Inflammatory macrophage (primary cell): ENCODE measurements at regions not wholly inside any gene's neighbourhood (a gene's known extent, or its start where the extent isn't known, plus 50 kb on each side); places are given as distances from the start of the nearest gene placed in this dataset.

Source experiments
- DNase-seq, 2 donors: peaks; one replicate each; pipeline ENCODE4 v3.0.0-alpha.2; 2020 to 2022

GRCh38 chr1:82722608-82723007, 921.9 kb downstream of the ADGRL2 start:
- no peak for DNase-seq

GRCh38 chr1:82721702-82722101, 921.0 kb downstream of the ADGRL2 start:
- no peak for DNase-seq

DNA sequence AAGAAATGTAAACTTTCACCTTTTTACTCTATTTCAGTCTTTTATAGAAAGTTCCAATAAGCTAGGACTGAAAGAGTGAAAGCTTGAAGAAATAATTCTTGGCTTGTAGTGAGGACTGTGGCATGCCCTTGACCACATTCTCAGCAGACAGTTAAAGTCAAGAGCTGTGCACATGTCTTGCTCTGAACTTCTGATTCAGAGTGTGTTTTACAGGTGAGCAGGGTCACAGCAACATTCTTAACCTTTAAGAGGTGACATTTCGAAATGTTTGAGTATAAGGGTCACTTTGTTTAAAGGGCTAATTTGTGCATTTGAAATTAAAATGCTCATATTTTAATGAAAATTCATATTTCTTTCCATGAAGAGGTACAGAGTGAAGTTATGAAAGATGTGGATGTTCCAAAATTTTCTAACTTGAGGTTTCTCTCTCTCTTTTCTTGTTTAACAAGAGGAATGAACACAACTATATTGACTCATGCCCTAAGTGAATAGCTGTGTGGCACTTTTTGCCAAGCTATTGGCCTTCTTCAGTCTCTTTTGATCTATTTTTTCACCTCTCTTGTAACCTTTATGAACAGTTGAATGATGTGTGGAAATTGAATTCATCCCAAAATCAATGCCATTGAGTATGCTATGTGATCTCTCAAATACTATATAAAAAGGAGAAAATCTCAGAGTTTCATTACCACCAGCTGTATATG, 918.1 kb downstream of the ADGRL2 start:
- DNase-seq, result no peak

DNA sequence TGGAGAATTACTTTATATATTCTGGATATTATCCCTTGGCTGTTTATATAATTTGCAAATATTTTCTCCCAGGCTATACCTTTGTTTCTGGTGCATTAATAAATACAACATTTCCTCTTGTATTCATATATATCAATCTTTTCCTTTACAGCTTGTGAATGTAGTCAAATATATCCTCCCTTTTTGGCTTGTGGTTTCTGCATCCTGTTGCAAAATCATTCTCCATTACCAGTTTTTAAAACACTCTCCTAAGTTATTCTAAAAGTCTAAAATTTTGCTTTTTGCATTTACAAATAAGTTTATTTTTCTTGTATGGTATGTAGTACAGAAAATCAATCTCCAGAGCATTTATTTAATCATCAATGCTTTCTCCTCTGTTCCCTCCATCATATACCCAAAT, 909.4 kb downstream of the ADGRL2 start:
- DNase-seq, result no peak

GRCh38 chr1:82707681-82708080, 906.9 kb downstream of the ADGRL2 start:
- no peak for DNase-seq

DNA sequence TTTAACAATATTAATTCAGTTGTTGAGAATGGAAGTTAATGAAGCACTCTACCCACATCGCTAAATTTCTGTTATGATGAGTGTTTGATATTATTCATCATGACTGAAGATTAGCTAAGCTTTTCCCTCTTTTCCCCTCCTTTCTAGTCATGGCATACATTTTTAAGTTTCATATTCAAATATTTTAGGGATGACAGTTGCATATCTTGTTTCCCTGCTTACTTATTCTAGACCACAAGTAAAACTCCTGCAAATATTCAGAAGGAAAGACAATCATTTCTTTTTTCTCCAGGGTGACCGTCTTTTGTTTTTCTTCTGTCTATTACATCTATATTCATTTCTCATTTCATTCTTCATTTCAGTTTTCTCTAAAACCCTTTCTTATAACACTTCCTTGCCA, 906.0 kb downstream of the ADGRL2 start:
- no peak for DNase-seq

- no peak for DNase-seq
Observed at GRCh38 chr1:82704966-82705365, 904.2 kb downstream of the ADGRL2 start.

GRCh38 chr1:82704393-82704792, 903.7 kb downstream of the ADGRL2 start:
- DNase-seq, result no peak

GRCh38 chr1:82703951-82704350, 903.2 kb downstream of the ADGRL2 start:
- no peak for DNase-seq

DNA sequence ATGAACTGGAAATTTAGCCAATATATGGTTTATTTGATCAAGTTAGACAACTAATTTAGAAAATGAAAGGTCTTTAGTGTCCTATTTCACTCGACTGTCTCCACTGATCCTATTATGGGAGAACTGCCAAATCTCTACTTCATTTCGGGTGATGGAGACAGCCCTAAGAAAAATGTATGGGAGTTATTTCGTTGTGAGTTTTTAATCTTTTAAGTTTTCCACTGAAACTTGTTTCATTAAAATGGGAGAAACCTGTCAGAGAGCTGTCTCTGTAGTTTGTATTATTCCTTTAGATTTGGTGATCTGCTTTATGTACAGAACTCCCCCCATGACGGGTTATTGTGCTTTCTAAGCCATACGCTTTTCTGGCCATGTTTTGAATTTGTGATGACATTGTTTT, 899.7 kb downstream of the ADGRL2 start:
- DNase-seq, result no peak

DNA sequence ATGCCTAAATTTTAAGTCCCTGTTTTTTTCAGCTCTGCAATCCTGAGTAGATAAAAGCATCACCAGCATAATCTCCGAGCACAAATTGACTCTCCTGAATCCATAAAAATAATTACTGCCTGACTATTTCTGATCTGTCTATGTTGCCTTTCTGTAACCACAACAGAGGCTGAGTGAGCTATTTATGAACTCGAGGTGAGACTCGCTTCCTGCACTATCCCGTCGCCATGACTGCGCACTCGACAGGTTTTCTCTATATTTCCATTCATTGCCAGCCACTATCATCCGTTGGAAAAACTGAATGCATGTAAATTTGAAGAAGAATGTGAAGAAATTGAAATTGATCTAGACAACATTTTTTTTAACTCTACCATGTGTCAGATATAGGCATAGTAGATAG, 897.2 kb downstream of the ADGRL2 start:
- DNase-seq, result no peak

- no peak for DNase-seq
Observed at GRCh38 chr1:82695443-82695842, 894.7 kb downstream of the ADGRL2 start.

DNA sequence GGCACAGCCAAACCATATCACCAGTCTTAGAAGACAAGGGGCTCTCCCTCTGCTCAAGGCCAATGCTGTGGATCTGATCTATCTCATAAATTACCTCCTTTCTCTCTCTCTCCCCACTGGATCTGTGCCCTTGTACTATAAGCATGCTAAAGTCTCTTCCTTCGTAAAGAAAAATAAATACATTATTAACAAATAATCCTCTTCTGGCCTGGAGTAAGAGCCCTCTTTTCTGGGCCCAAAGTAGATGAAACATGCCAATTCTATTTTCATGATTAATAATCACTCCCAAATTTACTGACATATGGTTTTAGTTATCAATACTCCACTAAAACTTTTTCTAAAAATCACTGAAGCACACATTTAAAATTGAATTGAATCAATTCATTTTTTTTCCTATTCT, 889.7 kb downstream of the ADGRL2 start:
- DNase-seq, result no peak

- DNase-seq, result no peak
Observed at GRCh38 chr1:82689217-82689616, 888.5 kb downstream of the ADGRL2 start.

GRCh38 chr1:82686774-82687173, 886.0 kb downstream of the ADGRL2 start:
- no peak for DNase-seq

DNA sequence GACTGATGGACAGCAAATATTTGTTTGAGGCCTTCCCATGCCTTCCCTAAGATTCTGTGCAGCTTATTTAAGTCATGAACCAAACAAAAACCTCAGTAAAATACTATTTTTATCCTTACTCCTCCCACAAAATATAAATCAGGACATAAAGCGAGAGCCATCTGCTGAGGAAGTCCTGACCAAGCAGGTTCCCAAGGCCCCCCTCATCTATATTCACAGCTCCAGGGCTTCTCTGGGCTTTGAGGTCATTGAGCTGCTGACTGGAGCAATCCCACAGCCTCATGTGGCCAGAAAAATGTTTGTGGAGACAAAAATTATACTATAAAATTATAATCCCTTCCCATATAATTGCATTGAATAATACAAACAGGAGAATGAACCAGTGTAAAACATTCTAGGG, 846.2 kb downstream of the ADGRL2 start:
- DNase-seq, result no peak

- DNase-seq, result no peak
Observed at GRCh38 chr1:82646336-82646735, 845.6 kb downstream of the ADGRL2 start.

- DNase-seq, result no peak
Observed at GRCh38 chr1:82644186-82644915, 843.6 kb downstream of the ADGRL2 start.

- DNase-seq, result no peak
Observed at GRCh38 chr1:82640352-82640751, 839.6 kb downstream of the ADGRL2 start.

DNA sequence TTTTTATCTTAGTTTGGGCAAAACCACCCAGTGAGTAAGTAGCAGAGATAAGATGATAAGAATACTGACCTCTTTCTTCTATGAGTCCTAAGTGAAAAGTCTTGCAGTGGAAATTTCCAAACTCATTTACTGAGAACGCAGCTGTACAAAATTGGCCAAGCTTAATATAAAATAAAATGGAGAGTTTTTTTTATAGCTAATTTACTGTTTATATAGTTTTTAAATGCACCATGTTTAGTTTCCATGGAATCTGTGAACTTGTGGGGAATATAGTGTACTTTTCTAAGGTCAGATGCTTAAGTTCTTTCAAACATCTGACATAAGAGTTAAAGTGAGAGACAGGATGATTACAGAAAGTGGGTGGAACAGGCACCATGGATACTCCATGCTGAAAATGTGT, 833.5 kb downstream of the ADGRL2 start:
- no peak for DNase-seq

- DNase-seq, result no peak
Observed at GRCh38 chr1:82632155-82632554, 831.4 kb downstream of the ADGRL2 start.

GRCh38 chr1:82628887-82629286, 828.2 kb downstream of the ADGRL2 start:
- DNase-seq, result no peak

DNA sequence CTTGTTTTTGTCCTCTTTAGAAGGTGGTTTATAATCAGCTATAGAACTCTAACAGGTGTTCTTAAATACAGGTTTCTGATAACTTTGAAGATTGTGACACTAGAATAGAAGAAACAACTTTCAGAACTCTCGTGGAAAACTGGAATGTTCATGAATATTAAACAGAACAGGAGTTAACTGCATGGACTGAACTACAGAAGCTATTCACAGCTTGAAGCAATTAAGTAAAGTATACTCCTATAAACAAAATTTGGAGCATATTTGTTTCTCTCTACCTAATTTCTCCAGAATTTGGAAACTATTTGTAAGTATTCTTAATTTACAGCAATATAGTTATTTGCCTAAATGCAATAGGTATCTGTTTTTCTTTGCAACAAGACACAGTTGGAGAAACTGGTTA, 824.8 kb downstream of the ADGRL2 start:
- DNase-seq, result no peak

- no peak for DNase-seq
Observed at GRCh38 chr1:82621076-82621475, 820.3 kb downstream of the ADGRL2 start.

DNA sequence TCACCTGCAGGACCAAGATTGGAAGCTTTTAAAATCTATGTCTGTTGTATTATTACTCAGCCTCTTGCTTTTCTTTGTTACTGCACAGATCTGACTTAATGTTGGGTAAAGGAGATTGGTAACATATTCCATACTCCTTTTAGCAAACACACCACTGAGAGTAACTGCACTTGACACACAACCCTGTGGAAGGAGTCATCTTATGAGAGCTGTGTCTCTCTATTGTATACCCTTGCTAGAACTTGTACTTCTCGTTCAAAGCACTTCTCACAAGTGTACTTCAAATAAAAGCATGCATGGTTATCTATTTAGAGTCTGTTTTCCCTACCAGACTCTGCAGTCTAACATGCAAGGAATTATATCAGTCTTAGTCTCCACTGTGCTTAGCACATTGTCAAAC, 813.4 kb downstream of the ADGRL2 start:
- DNase-seq, result no peak
